Esophagus muscularis mucosa (tissue), 4 donors: ENCODE measurements at regions not wholly inside any gene's neighbourhood (a gene's known extent, or its start where the extent isn't known, plus 50 kb on each side); places are given as distances from the start of the nearest gene placed in this dataset.

ENCODE experiments used
- CTCF ChIP-seq, 3 experiments: fragments of 200-600 bp in 2 of 3; fragments of 450-650 bp in 1 of 3; sonication (generic) in 2 of 3; IDR thresholded peaks; one replicate each; pipeline ENCODE4 v1.5.1; 2017 to 2019; ENCODE audit warnings: antibody characterized with exemption in 3 of 3, mild to moderate bottlenecking in 2 of 3, moderate library complexity in 1 of 3
- EP300 ChIP-seq: sonication (generic); formaldehyde crosslinking; IDR thresholded peaks from one replicate; pipeline ENCODE4 v1.6.1; 2017; ENCODE audit warnings: antibody characterized with exemption
- POLR2A ChIP-seq: fragments of 450-650 bp; IDR thresholded peaks from one replicate; pipeline ENCODE4 v1.6.1; 2017; ENCODE audit warnings: antibody characterized with exemption, moderate library complexity, mild to moderate bottlenecking, low read depth
- POLR2AphosphoS5 ChIP-seq, 2 donors: sonication (generic); formaldehyde crosslinking; IDR thresholded peaks; one replicate each; pipeline ENCODE4 v1.6.1; 2017; ENCODE audit warnings: antibody characterized with exemption in 2 of 2

- TF ChIP-seq CTCF (IDR thresholded peaks at IDR 0.05) = no peak
- TF ChIP-seq POLR2A = no peak
- TF ChIP-seq EP300 = no peak
- no peak for TF ChIP-seq POLR2AphosphoS5 (IDR thresholded peaks at IDR 0.05)
Measured at GRCh38 chr2:22282220-22282619, 1102.8 kb upstream of the KLHL29 start.
